ENCODE measurements at regions not wholly inside any gene's neighbourhood (a gene's known extent, or its start where the extent isn't known, plus 50 kb on each side); places are given as distances from the start of the nearest gene placed in this dataset.

GRCh38 chr9:79969393-79970145 lies 397.8 kb downstream of the TLE4 start:
- no peak overlapping the region for H3K4me2 ChIP-seq
- no peak overlapping the region for H3K27ac ChIP-seq
- H4K20me1 ChIP-seq = no peaks in the 10 kb centered on the region
- H3K36me3 ChIP-seq = no peaks in the 10 kb centered on the region
- H3K9me3 ChIP-seq (replicated peaks in 1 of 11) = peaks cover 0 to 11% (median 0%) of the 10 kb centered on the region in 11 experiments; a peak in 2 of 22 replicates
- H3K4me3 ChIP-seq = no peak overlapping the region
- no peaks in the 10 kb centered on the region for H3K27me3 ChIP-seq
- H3K4me1 ChIP-seq = no peaks in the 10 kb centered on the region
- H3K9ac ChIP-seq = no peak overlapping the region
- no peak for TF ChIP-seq Cebpa-rat (IDR thresholded peaks at IDR 0.05)

- Histone ChIP-seq H3K27me3 (no peaks in the 10 kb centered on the region), H3K9ac (no peak overlapping the region), H3K9me3 (replicated peaks in 1 of 11) (peaks cover 0 to 11% (median 0%) of the 10 kb centered on the region in 11 experiments; a peak in 2 of 22 replicates), H3K27ac (no peak overlapping the region), H3K36me3 (no peaks in the 10 kb centered on the region), H3K4me3 (no peak overlapping the region), H3K4me1 (no peaks in the 10 kb centered on the region), H3K4me2 (no peak overlapping the region), H4K20me1 (no peaks in the 10 kb centered on the region)
- TF ChIP-seq Cebpa-rat (IDR thresholded peaks at IDR 0.05) = no peak
Observed at GRCh38 chr9:79968533-79968932, 396.8 kb downstream of the TLE4 start.

DNA sequence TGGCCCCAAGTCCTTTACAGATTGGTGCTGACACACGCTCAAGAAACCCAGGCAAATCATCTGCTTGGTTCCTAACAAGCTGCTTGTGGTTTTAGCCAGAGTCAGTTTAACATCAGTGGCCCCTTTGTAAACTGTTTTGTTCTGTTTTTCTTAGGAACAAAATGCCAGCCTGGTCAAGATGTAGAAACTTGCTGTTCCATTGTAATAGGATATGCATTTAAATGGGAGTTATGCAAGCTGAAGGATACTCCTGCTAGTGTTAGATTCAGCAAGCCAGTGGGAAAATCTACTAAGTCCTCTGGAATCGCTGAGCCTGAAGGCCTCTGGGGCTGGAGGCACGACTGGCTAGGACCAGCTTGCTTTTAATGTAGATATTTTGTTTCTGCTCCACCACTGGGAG lies 391.1 kb downstream of the TLE4 start:
- H3K4me3 ChIP-seq = no peak overlapping the region
- no peaks in the 10 kb centered on the region for H3K27me3 ChIP-seq
- no peak overlapping the region for H3K27ac ChIP-seq
- no peaks in the 10 kb centered on the region for H3K9me3 ChIP-seq (replicated peaks in 1 of 11)
- peaks cover 0 to 4% (median 0%) of the 10 kb centered on the region in 10 experiments; a peak in 1 of 20 replicates for H3K4me1 ChIP-seq
- H3K9ac ChIP-seq = no peak overlapping the region
- no peak overlapping the region for H3K4me2 ChIP-seq
- H4K20me1 ChIP-seq = no peaks in the 10 kb centered on the region
- TF ChIP-seq Cebpa-rat (IDR thresholded peaks at IDR 0.05) = no peak
- no peaks in the 10 kb centered on the region for H3K36me3 ChIP-seq

DNA sequence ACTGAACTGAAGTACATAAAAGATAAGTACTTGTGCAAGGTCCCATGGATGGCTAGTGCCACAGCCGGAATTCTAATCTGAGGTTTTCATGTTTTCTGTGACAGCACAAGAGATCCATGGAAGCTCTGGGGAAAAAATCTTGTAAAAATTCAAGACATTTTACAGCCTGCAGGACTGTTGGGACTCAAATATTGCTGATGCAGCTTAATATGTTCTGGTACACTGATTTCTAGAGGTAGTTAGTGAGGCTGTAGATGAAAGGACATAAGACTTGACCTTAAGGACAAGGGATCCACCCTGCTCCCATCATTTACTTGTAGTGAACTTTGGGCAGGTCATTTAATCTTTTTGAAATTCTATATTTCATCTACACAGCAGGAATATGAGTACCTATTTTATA lies 390.4 kb downstream of the TLE4 start:
- H3K27me3 ChIP-seq = no peaks in the 10 kb centered on the region
- TF ChIP-seq Cebpa-rat (IDR thresholded peaks at IDR 0.05) = no peak
- H3K4me3 ChIP-seq = no peak overlapping the region
- H4K20me1 ChIP-seq = no peaks in the 10 kb centered on the region
- no peak overlapping the region for H3K9ac ChIP-seq
- no peaks in the 10 kb centered on the region for H3K9me3 ChIP-seq (replicated peaks in 1 of 11)
- no peak overlapping the region for H3K4me2 ChIP-seq
- no peaks in the 10 kb centered on the region for H3K36me3 ChIP-seq
- H3K27ac ChIP-seq = no peak overlapping the region
- H3K4me1 ChIP-seq = peaks cover 0 to 4% (median 0%) of the 10 kb centered on the region in 10 experiments; a peak in 1 of 20 replicates

- Histone ChIP-seq H3K4me1 (peaks cover 0 to 4% (median 0%) of the 10 kb centered on the region in 10 experiments; a peak in 1 of 20 replicates), H4K20me1 (no peaks in the 10 kb centered on the region), H3K9me3 (replicated peaks in 1 of 11) (peaks cover 14 to 24% (median 19%) of the 10 kb centered on the region in 11 experiments; a peak in 21 of 22 replicates), H3K9ac (no peak overlapping the region), H3K4me2 (no peak overlapping the region), H3K27me3 (no peaks in the 10 kb centered on the region), H3K4me3 (no peak overlapping the region), H3K36me3 (no peaks in the 10 kb centered on the region), H3K27ac (no peak overlapping the region)
- TF ChIP-seq Cebpa-rat (IDR thresholded peaks at IDR 0.05) = no peak
Observed at GRCh38 chr9:79955300-79955699, 383.5 kb downstream of the TLE4 start.

GRCh38 chr9:79953908-79954307 lies 382.1 kb downstream of the TLE4 start:
- H3K4me2 ChIP-seq = no peak overlapping the region
- H3K4me3 ChIP-seq = no peak overlapping the region
- TF ChIP-seq Cebpa-rat (IDR thresholded peaks at IDR 0.05) = no peak
- no peaks in the 10 kb centered on the region for H4K20me1 ChIP-seq
- no peaks in the 10 kb centered on the region for H3K36me3 ChIP-seq
- no peaks in the 10 kb centered on the region for H3K27me3 ChIP-seq
- H3K27ac ChIP-seq = no peak overlapping the region
- H3K9me3 ChIP-seq (replicated peaks in 1 of 11) = peaks cover 14 to 32% (median 23%) of the 10 kb centered on the region in 11 experiments; a peak in 21 of 22 replicates
- H3K4me1 ChIP-seq = no peaks in the 10 kb centered on the region
- no peak overlapping the region for H3K9ac ChIP-seq

DNA sequence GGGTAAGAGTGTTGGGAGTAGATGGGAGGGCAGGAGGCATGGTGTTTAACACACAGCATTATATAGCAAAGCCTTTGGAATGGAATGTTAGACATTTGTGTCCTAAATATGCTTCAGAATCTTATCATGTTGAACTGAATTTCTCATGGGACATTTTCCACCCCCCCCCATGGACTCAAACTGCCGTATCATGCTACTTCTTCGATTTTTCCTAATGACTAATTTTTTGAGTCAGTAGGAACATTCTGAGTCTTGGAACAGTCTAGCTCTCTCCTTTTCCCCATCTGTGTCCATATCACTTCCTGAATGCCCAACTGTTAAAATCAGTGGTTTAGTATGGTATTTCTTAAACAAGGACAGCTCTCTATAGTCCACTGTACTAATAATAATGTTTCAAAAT lies 380.6 kb downstream of the TLE4 start:
- no peak overlapping the region for H3K9ac ChIP-seq
- H3K27me3 ChIP-seq = no peaks in the 10 kb centered on the region
- H3K4me2 ChIP-seq = no peak overlapping the region
- H3K4me1 ChIP-seq = no peaks in the 10 kb centered on the region
- H3K27ac ChIP-seq = no peak overlapping the region
- no peak overlapping the region for H3K4me3 ChIP-seq
- no peak for TF ChIP-seq Cebpa-rat (IDR thresholded peaks at IDR 0.05)
- peaks cover 14 to 32% (median 23%) of the 10 kb centered on the region in 11 experiments; a peak in 21 of 22 replicates for H3K9me3 ChIP-seq (replicated peaks in 1 of 11)
- no peaks in the 10 kb centered on the region for H3K36me3 ChIP-seq
- H4K20me1 ChIP-seq = no peaks in the 10 kb centered on the region

- no peak for TF ChIP-seq Cebpa-rat (IDR thresholded peaks at IDR 0.05)
- Histone ChIP-seq H3K4me3 (no peak overlapping the region), H3K27ac (no peak overlapping the region)
Observed at GRCh38 chr9:79946712-79947111, 374.9 kb downstream of the TLE4 start.

DNA sequence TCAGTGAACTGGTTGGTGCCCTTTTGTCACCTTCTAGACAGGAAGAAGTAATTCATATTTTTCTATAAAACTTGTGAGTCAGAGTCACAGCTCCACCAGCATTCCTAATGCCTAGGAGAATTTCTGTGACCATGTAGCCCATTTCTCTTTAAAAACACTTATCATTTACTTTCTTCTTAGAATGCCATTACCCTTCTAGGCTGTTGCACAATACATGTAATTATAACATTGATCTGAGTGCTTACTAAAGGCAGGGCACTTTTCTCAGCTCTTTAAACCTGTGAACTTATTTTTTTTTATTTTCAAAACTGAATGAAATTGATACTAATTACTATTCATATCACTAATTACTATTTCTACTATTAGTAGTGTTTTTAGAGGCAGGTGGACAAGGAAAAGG lies 373.7 kb downstream of the TLE4 start:
- H3K9ac ChIP-seq = no peak overlapping the region; a peak in 1 of 22 replicates
- TF ChIP-seq Cebpa-rat (IDR thresholded peaks at IDR 0.05) = 0 out of 22 replicates have a peak, but pooled peaks of 1 of the 11 experiments have one; percentile 38
- H3K4me2 ChIP-seq = no peak overlapping the region

More at GRCh38 chr9:79946712-79947111, 374.9 kb downstream of the TLE4 start:
- Histone ChIP-seq H3K4me1 (peaks cover 0 to 9% (median 0%) of the 10 kb centered on the region in 10 experiments; a peak in 2 of 20 replicates), H3K9me3 (replicated peaks in 1 of 11) (peaks cover 0 to 11% (median 0%) of the 10 kb centered on the region in 11 experiments; a peak in 4 of 22 replicates), H3K4me2 (no peak overlapping the region), H3K27me3 (no peaks in the 10 kb centered on the region), H3K36me3 (no peaks in the 10 kb centered on the region), H3K9ac (no peak overlapping the region), H4K20me1 (no peaks in the 10 kb centered on the region)

More for the DNA sequence above, 373.7 kb downstream of the TLE4 start:
- Histone ChIP-seq H3K4me3 (no peak overlapping the region), H4K20me1 (no peaks in the 10 kb centered on the region), H3K36me3 (no peaks in the 10 kb centered on the region), H3K9me3 (replicated peaks in 1 of 11) (peaks cover 0 to 11% (median 0%) of the 10 kb centered on the region in 11 experiments; a peak in 4 of 22 replicates), H3K27ac (no peak overlapping the region), H3K4me1 (peaks cover 0 to 9% (median 0%) of the 10 kb centered on the region in 10 experiments; a peak in 4 of 20 replicates), H3K27me3 (no peaks in the 10 kb centered on the region)

Data from BLaER1 treated with 17β-estradiol and CSF1 and Interleukin-3, amounts not matched to agents 10 nM and 100 nM (cell line).